ENCODE measurements at regions not wholly inside any gene's neighbourhood (a gene's known extent, or its start where the extent isn't known, plus 50 kb on each side); places are given as distances from the start of the nearest gene placed in this dataset.
"Not testable (repeated sequence)": the region's sequence is repeated elsewhere in the genome, so short reads cannot be mapped to it uniquely, and the experiment has no call there.

DNA sequence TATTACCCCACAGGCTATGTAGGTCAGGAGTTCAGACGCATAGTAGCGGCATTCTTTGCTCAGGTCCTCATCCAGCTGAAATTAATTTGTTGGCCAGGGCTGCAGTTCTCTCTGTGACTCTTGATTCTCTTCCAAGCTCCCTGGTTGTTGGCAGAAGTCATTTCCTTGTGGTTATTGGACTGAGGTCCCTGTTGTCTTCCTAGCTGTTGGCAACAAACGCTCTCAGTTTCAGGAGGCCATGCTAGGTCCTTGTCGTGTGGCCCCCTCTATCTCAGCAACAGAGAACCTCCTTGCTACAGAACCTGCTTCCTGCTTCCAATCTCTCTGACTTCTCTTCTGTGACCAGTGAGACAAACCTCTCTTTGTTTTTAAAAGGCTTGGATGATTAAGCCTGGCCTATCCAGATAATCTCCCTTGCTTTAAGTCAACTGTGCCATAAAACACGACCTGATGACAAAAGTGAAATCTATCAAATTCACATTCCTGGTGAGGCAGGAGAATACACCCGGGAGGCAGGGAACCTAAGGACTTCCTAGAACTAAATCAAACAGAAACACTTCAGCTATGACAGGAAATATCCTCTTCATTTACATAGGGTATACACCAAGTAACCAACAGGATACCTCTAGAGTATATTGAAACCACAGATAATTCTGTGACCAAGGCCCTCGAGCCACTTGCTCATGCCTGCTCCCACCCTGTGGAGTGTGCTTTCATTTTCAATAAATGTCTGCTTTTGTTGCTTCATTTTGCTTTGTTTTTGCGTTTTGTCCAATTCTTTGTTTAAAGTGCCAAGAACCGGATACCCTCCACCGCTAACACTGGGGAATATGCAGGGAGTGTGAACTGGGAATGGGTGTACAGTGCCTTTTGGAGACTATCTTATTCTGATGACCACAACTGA is 196.0 kb downstream of the BTBD3 start:
- H4K20me1 ChIP-seq (ENCODE audit: insufficient read depth, low read length): no peaks in the 10 kb centered on the region
- no peaks in the 10 kb centered on the region for H3K4me1 ChIP-seq (ENCODE audit: insufficient read depth, low read length, severe bottlenecking)
- no peaks in the 10 kb centered on the region for H3K9me2 ChIP-seq (ENCODE audit: low read depth, low read length)
- H3K4me3 ChIP-seq (ENCODE audit: low read depth, low read length, poor library complexity, severe bottlenecking): no peak overlapping the region
- TF ChIP-seq EZH2 (IDR thresholded peaks at IDR 0.05; ENCODE audit: borderline replicate concordance, low read length): no peak
- TF ChIP-seq, protein P1, sequence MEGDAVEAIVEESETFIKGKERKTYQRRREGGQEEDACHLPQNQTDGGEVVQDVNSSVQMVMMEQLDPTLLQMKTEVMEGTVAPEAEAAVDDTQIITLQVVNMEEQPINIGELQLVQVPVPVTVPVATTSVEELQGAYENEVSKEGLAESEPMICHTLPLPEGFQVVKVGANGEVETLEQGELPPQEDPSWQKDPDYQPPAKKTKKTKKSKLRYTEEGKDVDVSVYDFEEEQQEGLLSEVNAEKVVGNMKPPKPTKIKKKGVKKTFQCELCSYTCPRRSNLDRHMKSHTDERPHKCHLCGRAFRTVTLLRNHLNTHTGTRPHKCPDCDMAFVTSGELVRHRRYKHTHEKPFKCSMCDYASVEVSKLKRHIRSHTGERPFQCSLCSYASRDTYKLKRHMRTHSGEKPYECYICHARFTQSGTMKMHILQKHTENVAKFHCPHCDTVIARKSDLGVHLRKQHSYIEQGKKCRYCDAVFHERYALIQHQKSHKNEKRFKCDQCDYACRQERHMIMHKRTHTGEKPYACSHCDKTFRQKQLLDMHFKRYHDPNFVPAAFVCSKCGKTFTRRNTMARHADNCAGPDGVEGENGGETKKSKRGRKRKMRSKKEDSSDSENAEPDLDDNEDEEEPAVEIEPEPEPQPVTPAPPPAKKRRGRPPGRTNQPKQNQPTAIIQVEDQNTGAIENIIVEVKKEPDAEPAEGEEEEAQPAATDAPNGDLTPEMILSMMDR (IDR thresholded peaks at IDR 0.05; ENCODE audit: low read length): no peak
- no peak overlapping the region for H2AFZ ChIP-seq (ENCODE audit: low read length)
- H3K9me3 ChIP-seq (ENCODE audit: low read length): no peaks in the 10 kb centered on the region
- H3K36me3 ChIP-seq (ENCODE audit: insufficient read depth, low read length): no peaks in the 10 kb centered on the region
- H3F3A ChIP-seq (ENCODE audit: insufficient read depth, low read length): no peaks in the 10 kb centered on the region
- no peak overlapping the region for H3K4me2 ChIP-seq (ENCODE audit: low read length)
- no peak overlapping the region for H3K27ac ChIP-seq (ENCODE audit: low read depth, low read length, poor library complexity, severe bottlenecking)
- H3K79me2 ChIP-seq (ENCODE audit: insufficient read depth, low read length): no peaks in the 10 kb centered on the region
- no peaks in the 10 kb centered on the region for H3K27me3 ChIP-seq (ENCODE audit: insufficient read depth, low read length)
- no peak overlapping the region for H3K9ac ChIP-seq (ENCODE audit: low read length)

GRCh38 chr20:12129114-12129513 is 211.4 kb downstream of the BTBD3 start:
- not testable (repeated sequence) for H4K20me1 ChIP-seq (ENCODE audit: insufficient read depth, low read length); H3K36me3 ChIP-seq (ENCODE audit: insufficient read depth, low read length); H3K4me3 ChIP-seq (ENCODE audit: low read depth, low read length, poor library complexity, severe bottlenecking); H3K9me3 ChIP-seq (ENCODE audit: low read length); H3K27ac ChIP-seq (ENCODE audit: low read depth, low read length, poor library complexity, severe bottlenecking); H3K4me1 ChIP-seq (ENCODE audit: insufficient read depth, low read length, severe bottlenecking); H3K79me2 ChIP-seq (ENCODE audit: insufficient read depth, low read length); H3K4me2 ChIP-seq (ENCODE audit: low read length); H3K9me2 ChIP-seq (ENCODE audit: low read depth, low read length); H2AFZ ChIP-seq (ENCODE audit: low read length); H3K27me3 ChIP-seq (ENCODE audit: insufficient read depth, low read length); H3F3A ChIP-seq (ENCODE audit: insufficient read depth, low read length); H3K9ac ChIP-seq (ENCODE audit: low read length)

DNA sequence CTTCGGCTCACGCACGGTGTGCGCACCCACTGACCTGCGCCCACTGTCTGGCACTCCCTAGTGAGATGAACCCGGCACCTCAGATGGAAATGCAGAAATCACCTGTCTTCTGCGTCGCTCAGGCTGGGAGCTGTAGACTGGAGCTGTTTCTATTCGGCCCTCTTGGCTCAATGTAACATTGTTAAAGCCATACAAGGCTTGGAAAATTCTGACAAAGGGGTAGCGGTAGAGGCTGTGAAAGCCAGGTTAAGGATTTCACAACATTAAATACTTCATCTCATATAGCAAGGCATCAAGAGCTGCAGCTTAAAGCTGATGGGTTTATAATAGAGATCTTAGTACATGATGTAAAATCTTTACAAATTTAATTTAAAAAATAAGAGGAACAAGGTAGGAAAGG is 211.8 kb downstream of the BTBD3 start:
- not testable (repeated sequence) for H3F3A ChIP-seq (ENCODE audit: insufficient read depth, low read length); H3K4me3 ChIP-seq (ENCODE audit: low read depth, low read length, poor library complexity, severe bottlenecking); H3K27ac ChIP-seq (ENCODE audit: low read depth, low read length, poor library complexity, severe bottlenecking); H3K36me3 ChIP-seq (ENCODE audit: insufficient read depth, low read length); H3K27me3 ChIP-seq (ENCODE audit: insufficient read depth, low read length); H2AFZ ChIP-seq (ENCODE audit: low read length); H3K9ac ChIP-seq (ENCODE audit: low read length); H3K79me2 ChIP-seq (ENCODE audit: insufficient read depth, low read length); H3K4me1 ChIP-seq (ENCODE audit: insufficient read depth, low read length, severe bottlenecking); H4K20me1 ChIP-seq (ENCODE audit: insufficient read depth, low read length); H3K4me2 ChIP-seq (ENCODE audit: low read length); H3K9me3 ChIP-seq (ENCODE audit: low read length); H3K9me2 ChIP-seq (ENCODE audit: low read depth, low read length)

- Histone ChIP-seq H4K20me1 (ENCODE audit: insufficient read depth, low read length) (no peaks in the 10 kb centered on the region), H3K9ac (ENCODE audit: low read length) (no peak overlapping the region), H3K4me3 (ENCODE audit: low read depth, low read length, poor library complexity, severe bottlenecking) (no peak overlapping the region), H2AFZ (ENCODE audit: low read length) (no peak overlapping the region), H3K4me1 (ENCODE audit: insufficient read depth, low read length, severe bottlenecking) (no peaks in the 10 kb centered on the region), H3K79me2 (ENCODE audit: insufficient read depth, low read length) (no peaks in the 10 kb centered on the region), H3F3A (ENCODE audit: insufficient read depth, low read length) (no peaks in the 10 kb centered on the region), H3K9me3 (ENCODE audit: low read length) (no peaks in the 10 kb centered on the region), H3K27ac (ENCODE audit: low read depth, low read length, poor library complexity, severe bottlenecking) (no peak overlapping the region), H3K9me2 (ENCODE audit: low read depth, low read length) (no peaks in the 10 kb centered on the region), H3K36me3 (ENCODE audit: insufficient read depth, low read length) (no peaks in the 10 kb centered on the region), H3K4me2 (ENCODE audit: low read length) (no peak overlapping the region), H3K27me3 (ENCODE audit: insufficient read depth, low read length) (no peaks in the 10 kb centered on the region)
- TF ChIP-seq, protein P1 (IDR thresholded peaks at IDR 0.05; ENCODE audit: low read length): no peak
- TF ChIP-seq EZH2 (IDR thresholded peaks at IDR 0.05; ENCODE audit: borderline replicate concordance, low read length): no peak
Observed at GRCh38 chr20:12130781-12131180, 213.1 kb downstream of the BTBD3 start.
